Right atrium auricular region (tissue), 2 donors: ENCODE measurements at regions not wholly inside any gene's neighbourhood (a gene's known extent, or its start where the extent isn't known, plus 50 kb on each side); places are given as distances from the start of the nearest gene placed in this dataset.

ENCODE experiments used
- DNase-seq: peaks from one replicate; pipeline ENCODE4 v3.0.0-alpha.2; 2019; ENCODE audit warnings: low spot score
- H3K27ac ChIP-seq, 2 donors: fragments of 200-600 bp; sonication (generic); 1 replicate in 1 of 2; 2 replicates in 1 of 2; pipeline ENCODE4 v1.5.1; 2016 to 2019
- H3K27me3 ChIP-seq, 2 donors: fragments of 200-600 bp; sonication (generic); one replicate each; pipeline versions ENCODE4 v1.5.1 to v1.6.0; 2017 to 2019
- H3K36me3 ChIP-seq: fragments of 200-600 bp; sonication (generic); one replicate; pipeline ENCODE4 v1.5.1; 2016
- H3K4me1 ChIP-seq, 2 donors: fragments of 200-600 bp; sonication (generic); one replicate each; pipeline versions ENCODE4 v1.5.1 to v1.6.0; 2017 to 2019
- H3K4me3 ChIP-seq, 2 donors: fragments of 200-600 bp; sonication (generic); 1 replicate in 1 of 2; 2 replicates in 1 of 2; pipeline ENCODE4 v1.5.1; 2017 to 2019; ENCODE audit warnings: mild to moderate bottlenecking in 1 of 2, moderate library complexity in 1 of 2
- H3K9me3 ChIP-seq, 2 donors: fragments of 200-600 bp; sonication (generic); one replicate each; pipeline ENCODE4 v1.5.1; 2019
- CTCF ChIP-seq, 2 donors: fragments of 200-600 bp; sonication (generic); IDR thresholded peaks; one replicate each; pipeline ENCODE4 v1.5.1; 2019; ENCODE audit warnings: antibody characterized with exemption in 2 of 2

GRCh38 chr20:48420176-48420575, 407.6 kb downstream of the PREX1 start:
- no peak for DNase-seq
- Histone ChIP-seq H3K27me3 (no peaks in the 10 kb centered on the region), H3K4me3 (no peak overlapping the region), H3K4me1 (no peaks in the 10 kb centered on the region), H3K9me3 (no peaks in the 10 kb centered on the region), H3K36me3 (no peaks in the 10 kb centered on the region), H3K27ac (no peak overlapping the region)
- TF ChIP-seq CTCF (IDR thresholded peaks at IDR 0.05), result no peak

GRCh38 chr20:48419173-48419572, 408.6 kb downstream of the PREX1 start:
- Histone ChIP-seq H3K4me1 (no peaks in the 10 kb centered on the region), H3K27me3 (no peaks in the 10 kb centered on the region), H3K27ac (no peak overlapping the region), H3K4me3 (no peak overlapping the region), H3K36me3 (no peaks in the 10 kb centered on the region), H3K9me3 (no peaks in the 10 kb centered on the region)
- no peak for DNase-seq
- TF ChIP-seq CTCF (IDR thresholded peaks at IDR 0.05), result no peak

- Histone ChIP-seq H3K36me3 (no peaks in the 10 kb centered on the region), H3K4me1 (no peaks in the 10 kb centered on the region), H3K27ac (no peak overlapping the region), H3K27me3 (no peaks in the 10 kb centered on the region), H3K4me3 (no peak overlapping the region), H3K9me3 (no peaks in the 10 kb centered on the region)
- no peak for TF ChIP-seq CTCF (IDR thresholded peaks at IDR 0.05)
- DNase-seq, result no peak
Measured at GRCh38 chr20:48416002-48416401, 411.8 kb downstream of the PREX1 start.

- no peaks in the 10 kb centered on the region for H3K9me3 ChIP-seq
- H3K4me1 ChIP-seq, result no peaks in the 10 kb centered on the region
- no peak for TF ChIP-seq CTCF (IDR thresholded peaks at IDR 0.05)
- no peak overlapping the region for H3K4me3 ChIP-seq
- DNase-seq, result no peak
- H3K27ac ChIP-seq, result no peak overlapping the region
- no peaks in the 10 kb centered on the region for H3K27me3 ChIP-seq
- no peaks in the 10 kb centered on the region for H3K36me3 ChIP-seq
Measured at GRCh38 chr20:48414786-48415185, 413.0 kb downstream of the PREX1 start.

- Histone ChIP-seq H3K27ac (no peak overlapping the region), H3K27me3 (no peaks in the 10 kb centered on the region), H3K4me1 (no peaks in the 10 kb centered on the region), H3K4me3 (no peak overlapping the region), H3K36me3 (no peaks in the 10 kb centered on the region), H3K9me3 (no peaks in the 10 kb centered on the region)
- no peak for TF ChIP-seq CTCF (IDR thresholded peaks at IDR 0.05)
- no peak for DNase-seq
Measured at GRCh38 chr20:48411919-48412522, 415.8 kb downstream of the PREX1 start.

GRCh38 chr20:48411245-48411644, 416.6 kb downstream of the PREX1 start:
- no peaks in the 10 kb centered on the region for H3K36me3 ChIP-seq
- no peak overlapping the region for H3K27ac ChIP-seq
- H3K4me3 ChIP-seq, result no peak overlapping the region
- H3K4me1 ChIP-seq, result no peaks in the 10 kb centered on the region
- H3K9me3 ChIP-seq, result no peaks in the 10 kb centered on the region
- H3K27me3 ChIP-seq, result no peaks in the 10 kb centered on the region
- no peak for TF ChIP-seq CTCF (IDR thresholded peaks at IDR 0.05)
- no peak for DNase-seq
